ENCODE measurements at regions not wholly inside any gene's neighbourhood (a gene's known extent, or its start where the extent isn't known, plus 50 kb on each side); places are given as distances from the start of the nearest gene placed in this dataset.

- TF ChIP-seq CTCF (IDR thresholded peaks at IDR 0.05; ENCODE audit: low read length) (no peak), EZH2 (IDR thresholded peaks at IDR 0.05; ENCODE audit: borderline replicate concordance, low read length) (no peak)
Observed at GRCh38 chr15:39442898-39443297, 138.0 kb upstream of the THBS1 start.
